ENCODE measurements at regions not wholly inside any gene's neighbourhood (a gene's known extent, or its start where the extent isn't known, plus 50 kb on each side); places are given as distances from the start of the nearest gene placed in this dataset.
"Not testable (repeated sequence)": the region's sequence is repeated elsewhere in the genome, so short reads cannot be mapped to it uniquely, and the experiment has no call there.

DNA sequence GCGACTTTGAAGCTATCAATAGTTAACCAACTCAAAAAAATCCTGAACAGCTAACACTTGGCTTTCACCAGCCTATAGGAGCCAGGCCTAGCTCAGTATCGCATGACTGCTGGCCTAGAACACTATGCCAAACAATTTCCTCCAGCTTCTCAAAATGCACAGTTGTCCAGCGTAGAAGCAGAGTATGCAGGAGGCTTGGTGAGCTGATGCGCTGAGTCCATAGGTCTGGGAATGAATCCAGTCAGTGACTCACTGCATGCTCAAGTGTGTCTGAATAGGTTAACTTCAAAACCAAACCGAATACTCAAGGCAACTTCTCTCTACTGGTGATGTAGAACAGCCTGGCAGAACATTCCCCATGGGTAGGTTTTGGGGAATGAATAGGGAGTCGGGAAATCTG, 201.8 kb upstream of the IRF2BP2 start:
- DNase-seq = not testable (repeated sequence)

DNA sequence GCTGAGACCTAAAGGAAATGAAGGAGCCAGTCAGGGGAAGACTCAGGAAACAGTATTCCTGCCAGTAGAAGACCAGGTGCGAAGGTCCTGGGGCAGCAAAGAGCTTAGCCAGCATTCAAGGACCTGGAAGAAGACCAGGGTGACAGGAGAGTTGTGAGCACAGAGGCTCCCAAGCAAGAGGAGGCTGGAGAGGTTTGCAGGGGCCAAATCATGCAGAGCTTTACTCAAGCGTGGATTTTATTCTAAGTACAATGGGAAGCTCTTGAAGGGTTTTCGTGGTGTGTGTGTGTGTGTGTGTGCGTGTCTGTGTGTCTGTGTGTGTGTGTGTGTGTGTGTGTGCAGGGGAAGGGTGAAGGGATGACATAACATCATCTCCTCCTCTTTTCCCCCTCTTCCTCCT, 200.7 kb upstream of the IRF2BP2 start:
- DNase-seq = not testable (repeated sequence)

DNA sequence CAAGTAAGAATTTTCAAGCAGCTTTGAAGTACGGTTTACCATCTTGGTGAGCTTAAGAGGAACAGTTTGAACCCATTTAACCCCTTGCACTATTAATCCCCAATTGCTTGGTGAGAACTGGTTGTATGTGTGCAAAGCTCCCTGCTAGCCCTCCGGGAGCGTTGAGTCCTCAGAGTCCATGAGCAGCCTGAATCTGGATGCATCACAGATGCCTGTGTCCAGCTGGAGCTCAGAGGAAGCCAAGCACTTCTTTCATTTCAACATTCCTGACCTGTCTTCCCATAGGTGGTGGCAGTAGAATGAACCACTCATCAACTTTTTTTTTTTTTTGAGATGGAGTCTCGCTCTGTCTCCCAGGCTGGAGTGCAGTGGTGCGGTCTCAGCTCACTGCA, 199.9 kb upstream of the IRF2BP2 start:
- DNase-seq = not testable (repeated sequence)

DNA sequence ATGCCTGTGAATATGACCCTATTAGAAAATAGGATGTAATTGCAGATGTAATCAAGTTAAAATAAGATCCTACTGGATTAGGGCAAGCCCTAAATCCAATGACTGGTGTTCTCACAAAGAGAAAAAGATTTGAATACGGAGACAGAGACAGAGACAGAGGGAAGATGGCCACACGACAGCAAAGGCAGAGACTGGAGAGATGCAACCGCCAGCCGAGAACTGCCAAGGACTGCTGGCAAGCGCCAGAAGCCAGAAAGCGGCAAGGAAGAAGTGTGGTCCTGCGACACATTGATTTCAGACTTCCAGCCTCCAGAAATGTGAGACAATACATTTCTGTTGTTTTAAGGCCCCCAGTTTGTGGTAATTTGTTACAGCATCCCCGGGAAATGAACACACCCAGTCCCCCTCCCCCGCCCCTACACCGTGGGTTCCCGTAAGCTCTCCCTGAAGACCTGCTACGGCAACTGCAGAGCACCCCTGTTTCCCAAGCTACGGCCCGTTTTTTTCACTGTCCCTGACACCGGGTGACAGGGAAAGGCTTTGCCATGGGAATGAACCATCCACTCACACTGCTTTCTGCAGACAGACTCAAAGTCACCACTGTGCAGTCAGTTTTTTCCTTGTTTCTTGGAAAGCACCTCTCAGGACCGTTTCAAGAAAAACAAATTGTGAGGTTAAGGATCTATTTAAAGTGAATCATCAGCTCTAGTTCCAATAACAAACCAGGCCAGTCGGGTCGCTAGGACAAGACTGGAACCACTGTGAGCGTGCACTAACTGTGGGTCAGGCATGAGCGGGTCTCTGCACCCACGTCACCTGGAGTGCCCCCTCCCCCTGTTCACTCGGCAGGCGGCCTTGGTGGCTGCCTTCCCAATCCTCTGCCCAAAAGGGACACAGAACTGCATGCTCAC, 199.2 kb upstream of the IRF2BP2 start:
- not testable (repeated sequence) for DNase-seq

DNA sequence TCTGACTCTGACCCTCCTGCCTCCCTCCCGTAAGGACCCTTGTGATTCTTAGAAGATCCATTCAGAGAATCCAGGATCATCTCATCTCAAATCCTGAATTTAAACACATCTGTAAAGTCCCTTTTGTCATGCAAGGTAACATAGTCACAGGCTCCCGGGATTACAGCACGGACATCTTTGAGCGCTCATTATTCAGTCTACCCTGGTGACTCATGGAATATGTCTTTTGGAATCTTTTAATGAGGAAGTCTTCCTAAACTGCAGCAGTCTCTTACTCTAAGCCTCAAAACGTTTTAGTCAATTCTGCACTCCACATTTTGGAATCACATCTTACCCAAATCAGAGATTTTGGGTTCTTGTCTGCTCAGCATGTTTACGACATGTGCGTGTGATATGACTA, 198.5 kb upstream of the IRF2BP2 start:
- not testable (repeated sequence) for DNase-seq

DNA sequence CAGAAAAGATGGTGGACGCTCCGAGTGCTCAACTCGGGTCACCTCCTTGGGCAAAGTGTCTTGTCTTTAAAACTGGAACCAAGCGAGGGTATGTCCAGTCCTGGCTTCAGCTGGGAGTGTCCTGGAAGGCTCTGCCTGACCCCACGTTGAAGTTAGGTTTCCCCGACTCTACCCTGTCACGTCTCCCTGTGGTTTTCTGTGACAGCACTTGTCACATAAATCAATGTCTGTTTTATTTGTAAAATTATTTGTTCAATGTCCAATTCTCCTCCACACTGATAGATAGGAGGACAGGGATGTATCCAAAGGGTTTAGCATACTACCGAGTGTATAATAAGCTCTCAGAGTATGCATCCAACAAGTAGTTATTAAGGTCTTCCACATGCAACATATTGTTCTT, 197.7 kb upstream of the IRF2BP2 start:
- not testable (repeated sequence) for DNase-seq

DNA sequence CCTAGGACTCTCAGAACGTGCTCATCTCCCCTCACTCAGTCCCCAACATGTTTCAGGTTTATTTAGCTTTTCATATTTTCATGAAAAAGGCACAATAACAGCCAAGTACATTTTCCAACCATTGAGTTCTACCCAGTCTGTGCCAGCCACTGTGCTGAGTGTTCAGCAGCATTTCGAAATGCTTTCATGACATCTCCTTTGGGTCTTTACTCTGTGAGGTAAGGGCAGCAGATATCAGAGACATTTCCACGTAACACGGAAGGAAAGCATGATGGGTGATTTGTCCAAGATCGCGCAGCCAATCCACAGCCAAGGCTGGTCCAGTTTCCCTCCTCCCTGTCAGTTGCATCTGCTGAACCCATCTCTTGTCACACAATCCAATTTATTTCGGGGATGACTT, 192.6 kb upstream of the IRF2BP2 start:
- not testable (repeated sequence) for DNase-seq

DNA sequence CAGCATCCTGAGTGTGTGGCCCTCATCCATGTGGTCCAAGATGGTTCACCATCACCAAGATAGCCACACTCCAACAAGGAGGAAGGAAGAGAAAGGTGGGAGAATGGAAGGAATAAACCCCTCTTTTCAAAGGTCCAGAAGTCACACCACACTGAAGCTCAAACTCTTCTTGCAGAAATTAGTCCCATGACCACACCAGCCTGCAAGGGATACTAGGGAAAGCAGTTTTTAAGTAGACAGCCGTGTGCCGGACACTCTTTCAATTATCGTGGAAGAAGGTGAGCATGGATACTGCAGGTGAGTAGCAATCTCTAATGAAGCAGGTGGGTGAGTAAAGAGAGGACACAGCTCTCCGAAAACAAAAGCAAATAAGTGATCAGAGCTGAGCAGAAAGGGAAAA, 191.7 kb upstream of the IRF2BP2 start:
- DNase-seq = not testable (repeated sequence)

DNA sequence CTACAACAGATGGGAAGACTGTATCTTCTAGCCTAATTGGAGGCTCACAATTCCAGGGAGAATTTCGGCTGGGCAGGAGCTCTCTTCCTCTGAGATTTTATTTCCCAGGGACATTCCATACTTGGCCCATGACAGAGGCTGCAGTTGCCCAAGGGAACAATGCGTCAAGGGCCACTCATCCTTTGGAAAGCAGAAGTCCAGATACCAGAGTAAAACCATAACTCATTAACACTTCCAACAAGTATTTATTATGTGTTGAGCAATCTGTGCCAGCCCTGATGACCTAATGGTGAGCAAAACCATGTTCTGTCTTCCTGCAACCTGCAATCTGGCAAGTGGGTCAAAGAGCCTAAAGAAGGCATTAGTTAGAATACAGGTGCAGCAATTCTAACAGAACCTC, 191.2 kb upstream of the IRF2BP2 start:
- DNase-seq = not testable (repeated sequence)

DNA sequence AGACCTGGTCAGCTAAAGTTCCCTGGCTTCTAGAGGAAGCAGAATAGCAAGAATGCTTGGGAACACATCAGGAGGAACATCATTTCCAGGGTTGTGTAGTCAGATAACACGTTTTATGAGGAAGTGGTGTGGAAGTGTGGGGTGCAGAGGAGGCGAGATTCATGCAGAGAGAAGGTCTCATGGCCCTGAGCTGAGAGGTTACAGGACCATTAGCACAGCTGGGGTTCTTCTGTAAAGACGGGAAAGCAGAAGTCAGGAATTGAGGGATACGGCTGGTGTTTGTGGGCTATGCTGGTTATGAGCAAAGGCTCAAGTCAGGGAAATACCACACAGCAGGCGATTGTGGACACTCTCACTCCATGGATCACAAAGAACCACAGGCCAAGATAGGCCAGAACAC, 190.6 kb upstream of the IRF2BP2 start:
- DNase-seq = not testable (repeated sequence)

DNA sequence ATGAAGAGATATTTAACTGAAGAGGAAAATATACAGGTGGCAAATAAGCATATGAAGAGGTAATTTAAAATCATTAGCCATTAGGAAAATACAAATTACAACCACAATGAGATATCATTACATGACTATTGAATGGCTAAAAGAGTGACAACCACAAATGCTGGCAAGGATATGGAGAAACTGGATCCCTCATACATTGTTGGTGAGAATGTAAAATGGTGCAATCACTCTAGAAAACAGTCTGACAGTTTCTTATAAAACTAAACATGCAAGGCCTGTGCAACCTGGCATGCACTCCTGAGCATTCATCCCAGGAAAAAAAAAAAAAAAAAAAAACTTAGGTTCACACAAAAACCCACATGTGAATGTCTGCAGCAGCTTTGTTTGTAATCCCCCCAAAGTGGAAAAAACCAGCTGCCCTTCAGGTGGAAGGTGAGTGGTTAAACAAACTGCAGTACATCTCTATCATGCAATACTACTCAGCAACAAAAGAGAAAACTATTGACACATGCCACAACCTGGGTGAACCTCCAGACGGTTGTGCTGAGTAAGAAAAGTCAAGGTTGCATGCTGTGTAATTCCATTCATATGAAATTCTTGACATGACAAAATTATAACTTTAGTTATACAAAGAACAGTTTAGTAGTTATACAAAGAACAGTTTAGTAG, 189.2 kb upstream of the IRF2BP2 start:
- not testable (repeated sequence) for DNase-seq

DNA sequence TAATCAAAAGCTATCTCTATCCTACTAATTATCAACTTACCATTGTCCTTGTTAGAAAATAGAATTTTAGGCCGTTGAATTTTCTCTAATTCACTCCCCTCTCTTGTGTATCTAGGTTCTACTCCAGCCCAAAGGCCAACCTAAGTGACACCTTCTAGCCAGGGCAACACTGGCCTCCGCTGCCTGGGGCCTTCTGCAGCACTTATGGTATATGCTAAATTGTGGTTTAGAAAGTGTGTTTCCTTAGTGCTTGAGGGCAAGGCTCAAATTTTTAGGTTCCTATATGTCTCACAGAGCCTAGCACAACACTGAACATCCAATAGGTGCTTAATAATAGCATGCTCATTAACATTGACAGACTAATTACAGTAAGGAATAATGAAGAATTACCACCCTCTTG, 187.2 kb upstream of the IRF2BP2 start:
- DNase-seq = not testable (repeated sequence)

DNA sequence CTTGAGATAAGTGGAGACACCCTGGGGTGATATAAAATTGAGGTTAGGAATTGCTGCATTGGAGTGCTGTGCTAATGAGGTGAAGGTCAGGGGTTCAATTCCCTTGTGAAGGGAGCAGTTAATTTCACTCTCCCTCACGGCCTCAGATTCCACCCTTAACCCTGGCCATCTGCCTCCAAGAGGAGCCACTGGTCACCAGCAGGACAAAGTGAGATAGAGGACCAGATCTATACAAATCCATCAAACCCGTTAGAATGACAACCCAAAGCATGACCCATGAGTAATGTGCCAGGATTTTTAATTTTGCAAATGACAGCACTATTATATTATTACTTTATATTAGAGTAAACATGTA, 186.4 kb upstream of the IRF2BP2 start:
- DNase-seq = not testable (repeated sequence)

DNA sequence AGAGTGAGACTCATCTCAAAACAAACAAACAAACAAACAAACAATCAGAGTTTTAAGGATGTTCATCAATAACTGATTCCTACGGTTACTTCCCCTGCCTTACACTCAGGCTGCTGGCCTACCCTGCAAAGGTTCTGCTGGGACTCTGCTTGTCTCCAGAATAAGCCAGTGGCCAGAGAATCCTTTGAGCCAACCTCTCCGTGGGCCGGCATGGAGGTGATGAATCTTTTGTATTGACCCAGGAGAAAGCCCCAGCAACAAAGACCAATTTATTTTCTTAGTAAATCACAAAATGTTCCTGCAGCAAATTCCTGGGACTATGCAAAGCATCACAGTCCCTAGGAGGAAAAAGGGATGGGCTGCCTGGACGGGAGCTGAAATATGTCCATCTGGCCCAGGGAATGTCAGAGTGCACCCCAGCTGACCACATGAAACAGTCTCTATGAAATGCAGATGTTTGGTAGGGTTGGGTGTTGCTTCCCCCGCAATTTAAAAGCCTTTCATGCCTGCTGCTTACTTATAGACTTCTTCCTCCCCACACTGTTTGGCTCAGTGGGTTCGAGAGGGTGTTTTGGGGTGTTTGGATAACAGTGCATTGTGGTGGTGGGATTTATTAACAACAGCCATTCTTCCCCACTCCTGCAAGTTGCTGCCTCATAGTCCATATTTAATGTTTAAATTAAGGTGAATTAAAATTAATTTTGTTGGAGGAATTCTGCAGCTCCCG, 185.9 kb upstream of the IRF2BP2 start:
- not testable (repeated sequence) for DNase-seq

DNA sequence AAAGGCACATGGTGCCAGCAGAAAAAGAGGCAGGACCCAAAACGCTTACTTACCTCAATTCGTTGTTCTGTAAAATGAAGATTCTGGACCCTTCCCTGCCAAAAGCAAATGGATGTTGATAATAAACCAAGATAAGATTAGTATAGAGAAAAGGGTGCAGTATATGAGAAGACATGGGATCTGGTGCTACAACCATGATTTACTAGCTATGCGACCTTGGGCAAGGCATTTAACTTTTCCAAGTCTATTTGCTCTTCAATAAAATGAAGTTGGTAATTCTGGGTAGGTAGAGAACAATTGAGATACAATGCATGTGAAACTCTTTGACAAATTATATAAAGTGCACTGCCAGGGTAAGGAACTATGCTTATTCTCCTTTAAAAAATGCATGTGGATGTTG, 185.0 kb upstream of the IRF2BP2 start:
- not testable (repeated sequence) for DNase-seq

DNA sequence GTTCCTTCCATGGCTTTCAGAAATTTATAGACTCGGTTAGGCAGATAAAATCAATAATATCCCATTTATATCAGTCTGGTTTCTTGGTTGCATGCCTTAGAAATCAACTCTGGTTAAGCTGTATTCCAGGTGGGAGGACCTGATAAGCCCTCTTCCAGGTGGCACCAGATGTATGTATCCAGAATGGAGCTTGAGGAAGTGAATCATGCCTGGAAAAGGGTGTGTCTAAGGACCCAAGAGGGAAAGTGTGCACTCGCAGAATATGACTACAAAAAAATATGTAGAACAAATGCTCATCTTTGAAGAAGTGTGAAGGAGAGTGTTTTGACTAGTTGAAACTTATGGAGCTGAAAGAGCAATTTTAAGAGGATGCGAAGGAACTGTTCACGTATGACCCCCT, 184.5 kb upstream of the IRF2BP2 start:
- not testable (repeated sequence) for DNase-seq

DNA sequence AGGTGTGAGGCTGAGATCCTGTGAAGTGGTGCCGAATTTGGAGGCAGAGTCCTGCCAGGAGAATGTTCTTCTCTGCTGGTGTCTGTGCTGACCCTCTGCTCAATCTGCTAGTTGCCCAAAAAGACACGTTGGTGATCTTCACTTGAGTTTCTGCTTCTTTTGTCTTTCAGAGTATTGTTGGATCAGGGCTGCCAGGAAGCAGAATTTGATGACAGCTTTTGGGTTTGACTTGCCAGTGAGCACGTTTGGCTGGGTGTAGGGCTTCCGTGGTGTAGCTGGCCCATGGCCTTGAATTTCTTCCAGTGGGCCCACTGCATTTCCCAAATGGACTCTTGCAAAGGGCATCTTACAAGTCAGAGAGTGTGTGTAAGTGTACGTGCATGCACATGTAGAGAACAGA, 183.9 kb upstream of the IRF2BP2 start:
- not testable (repeated sequence) for DNase-seq

DNA sequence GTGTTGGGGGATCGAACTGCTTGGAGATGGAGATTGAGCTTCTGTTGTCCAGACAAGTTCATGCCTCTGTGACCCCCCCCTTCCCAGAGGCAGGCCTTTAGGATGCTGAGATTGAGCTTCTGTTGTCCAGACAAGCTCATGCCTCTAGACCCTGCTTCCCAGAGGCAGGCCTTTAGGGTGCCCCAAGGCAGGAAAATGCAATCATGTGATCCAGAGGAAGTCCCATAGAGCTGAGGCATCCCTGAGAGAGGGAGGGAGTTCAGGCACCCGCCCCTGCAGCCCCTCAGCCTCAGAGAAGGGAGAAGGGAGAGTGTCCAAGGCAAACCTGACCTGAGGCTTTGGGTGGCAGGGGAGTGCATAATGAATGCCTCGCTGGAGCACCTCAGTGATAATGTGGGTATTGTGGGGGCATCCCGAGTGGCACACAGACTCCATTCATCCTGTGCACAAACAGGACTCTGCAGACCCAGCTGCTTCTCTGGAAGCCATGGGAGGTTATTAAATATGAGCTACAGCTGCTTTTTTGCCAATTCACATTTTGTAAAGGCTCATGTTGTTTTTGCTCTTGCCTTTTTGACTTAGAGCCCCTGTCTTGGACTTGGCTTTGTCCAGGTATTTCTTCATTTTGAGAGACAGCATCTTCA, 182.4 kb upstream of the IRF2BP2 start:
- DNase-seq = not testable (repeated sequence)

DNA sequence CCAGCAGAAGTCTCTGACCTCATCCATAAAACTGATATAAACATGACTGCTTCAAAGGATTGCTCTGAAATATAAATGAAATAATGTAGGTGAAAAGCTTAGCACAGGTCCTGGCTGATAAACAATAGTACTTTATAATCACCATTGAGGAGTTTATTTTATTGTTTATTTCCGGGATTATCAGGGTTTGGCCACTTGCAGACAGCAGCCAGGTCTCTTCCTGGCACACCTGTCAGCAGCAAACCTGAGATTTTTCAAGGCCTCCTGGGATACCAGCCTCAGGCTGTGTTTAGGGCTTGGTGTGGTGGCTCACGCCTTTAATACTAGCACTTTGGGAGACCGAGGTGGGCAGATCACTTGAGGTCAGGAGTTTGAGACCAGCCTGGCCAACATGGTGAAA, 181.6 kb upstream of the IRF2BP2 start:
- DNase-seq = not testable (repeated sequence)

DNA sequence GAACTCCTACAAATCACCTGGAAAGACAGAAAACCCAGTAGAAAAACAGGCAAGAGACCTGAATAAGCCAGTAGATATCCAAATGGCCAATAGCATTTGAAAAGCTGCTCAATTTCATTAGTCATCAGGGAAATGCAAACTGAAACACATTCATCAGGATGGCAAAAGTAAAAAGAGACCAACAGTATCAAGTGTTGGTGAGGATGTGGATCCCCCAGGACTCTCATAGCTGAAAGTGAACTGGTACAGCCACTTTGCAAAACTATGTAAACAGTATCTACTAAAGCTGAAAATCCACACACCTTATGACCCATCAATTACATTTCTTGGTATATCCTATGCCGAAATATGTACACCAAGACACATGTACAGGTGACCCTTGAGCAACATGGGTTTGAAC, 180.4 kb upstream of the IRF2BP2 start:
- not testable (repeated sequence) for DNase-seq

DNA sequence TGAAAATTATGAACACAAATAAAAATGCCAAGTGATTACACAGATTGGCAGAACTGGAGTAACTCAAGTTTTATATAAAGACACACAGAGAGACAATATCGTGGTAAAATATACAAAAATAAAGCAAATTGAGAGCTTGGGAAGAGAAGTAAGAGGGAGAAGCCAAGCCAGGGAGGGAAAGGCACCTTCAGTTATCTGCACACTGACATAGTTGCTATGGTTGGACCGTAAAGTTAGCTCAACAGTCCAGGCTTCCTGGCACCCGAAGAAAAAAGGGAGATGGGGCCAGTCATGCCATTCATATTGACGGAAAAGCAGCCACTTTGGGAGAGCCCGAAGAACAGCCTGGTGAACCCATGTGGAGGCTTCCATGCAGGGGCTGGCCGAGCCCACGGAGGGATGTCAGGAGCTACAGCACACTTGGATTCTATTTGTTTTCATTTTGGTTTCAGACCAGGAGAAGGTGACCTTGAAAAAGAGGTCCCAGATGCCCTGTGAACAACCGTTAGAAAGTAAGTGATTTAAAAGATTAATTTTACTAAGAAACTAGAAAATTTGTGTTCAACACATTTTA, 177.1 kb upstream of the IRF2BP2 start:
- not testable (repeated sequence) for DNase-seq

DNA sequence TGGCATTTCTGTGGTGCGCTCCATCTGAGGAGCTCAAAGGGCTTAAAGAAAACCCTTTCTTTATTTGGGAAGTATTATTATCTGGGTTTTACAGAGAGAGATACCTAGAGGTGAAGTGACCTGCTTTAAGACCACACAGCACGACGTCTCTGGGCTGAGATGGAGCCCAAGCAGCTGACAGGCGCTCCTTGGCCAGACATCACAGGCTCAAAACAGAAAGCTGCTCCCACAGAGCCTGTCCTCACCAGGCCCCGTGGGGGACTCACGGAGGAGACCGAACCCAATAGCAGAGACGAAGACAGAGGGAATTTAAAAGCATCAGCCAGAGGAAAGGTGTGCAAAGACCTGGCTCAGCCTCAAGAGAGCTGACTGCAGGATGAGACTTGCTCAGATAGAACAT, 175.9 kb upstream of the IRF2BP2 start:
- not testable (repeated sequence) for DNase-seq
